Tibial nerve (tissue), 4 donors: ENCODE measurements at regions not wholly inside any gene's neighbourhood (a gene's known extent, or its start where the extent isn't known, plus 50 kb on each side); places are given as distances from the start of the nearest gene placed in this dataset.

ENCODE experiments used
- DNase-seq, 2 donors: peaks; one replicate each; pipeline ENCODE4 v3.0.0-alpha.2; 2019; ENCODE audit warnings: low spot score in 2 of 2
- H3K27ac ChIP-seq, 4 donors: fragments of 200-600 bp; sonication (generic) in 3 of 4; one replicate each; pipeline ENCODE4 v1.5.1; 2017 to 2019; ENCODE audit warnings: mild to moderate bottlenecking in 1 of 4
- H3K27me3 ChIP-seq, 2 donors: fragments of 200-600 bp; sonication (generic) in 1 of 2; one replicate each; pipeline versions ENCODE4 v1.5.1 to v1.6.0; 2017 to 2019
- H3K36me3 ChIP-seq, 3 donors: fragments of 200-600 bp; sonication (generic); one replicate each; pipeline ENCODE4 v1.5.1; 2018 to 2019
- H3K4me1 ChIP-seq, 4 donors: fragments of 200-600 bp; sonication (generic) in 3 of 4; one replicate each; pipeline ENCODE4 v1.5.1; 2017 to 2019
- H3K4me3 ChIP-seq, 4 donors: fragments of 200-600 bp; sonication (generic) in 3 of 4; one replicate each; pipeline ENCODE4 v1.5.1; 2017 to 2019; ENCODE audit warnings: mild to moderate bottlenecking in 1 of 4, moderate library complexity in 1 of 4
- H3K9me3 ChIP-seq, 4 donors: fragments of 200-600 bp; sonication (generic) in 3 of 4; one replicate each; pipeline ENCODE4 v1.5.1; 2017 to 2019
- EP300 ChIP-seq, 2 donors: sonication (generic); formaldehyde crosslinking; IDR thresholded peaks; one replicate each; pipeline ENCODE4 v1.6.1; 2017; ENCODE audit warnings: antibody characterized with exemption in 2 of 2, mild to moderate bottlenecking in 1 of 2
- POLR2A ChIP-seq, 2 donors: fragments of 450-650 bp; IDR thresholded peaks; one replicate each; pipeline ENCODE4 v1.6.1; 2017; ENCODE audit warnings: antibody characterized with exemption in 2 of 2, mild to moderate bottlenecking in 2 of 2, moderate library complexity in 2 of 2
- WGBS, 2 donors: methylation state at CpG; one replicate each; pipeline ENCODE4 v1.1.5; 2018; 5-methylcytosine and 5-hydroxymethylcytosine counted together
- TF ChIP-seq, protein P1 (sequence below), 5 experiments: fragments of 200-600 bp in 3 of 5; fragments of 450-650 bp in 2 of 5; sonication (generic) in 3 of 5; IDR thresholded peaks; one replicate each; pipeline ENCODE4 v1.5.1; 2016 to 2019; ENCODE audit warnings: antibody characterized with exemption in 5 of 5, mild to moderate bottlenecking in 3 of 5, moderate library complexity in 2 of 5

GRCh38 chr14:34075042-34075744 lies 124.3 kb upstream of the EGLN3 start:
- Histone ChIP-seq H3K4me3 (no peak overlapping the region), H3K9me3 (peaks cover 0 to 3% (median 0%) of the 10 kb centered on the region in 4 donors), H3K27me3 (no peaks in the 10 kb centered on the region), H3K27ac (no peak overlapping the region), H3K36me3 (no peaks in the 10 kb centered on the region), H3K4me1 (peaks cover 0 to 2% (median 0%) of the 10 kb centered on the region in 4 donors)
- DNase-seq, result no peak
- TF ChIP-seq POLR2A (IDR thresholded peaks at IDR 0.05), result no peak
- 41 to 50% methylated on average over 3 of the region's 3 CpGs for WGBS, 2 donors

DNA sequence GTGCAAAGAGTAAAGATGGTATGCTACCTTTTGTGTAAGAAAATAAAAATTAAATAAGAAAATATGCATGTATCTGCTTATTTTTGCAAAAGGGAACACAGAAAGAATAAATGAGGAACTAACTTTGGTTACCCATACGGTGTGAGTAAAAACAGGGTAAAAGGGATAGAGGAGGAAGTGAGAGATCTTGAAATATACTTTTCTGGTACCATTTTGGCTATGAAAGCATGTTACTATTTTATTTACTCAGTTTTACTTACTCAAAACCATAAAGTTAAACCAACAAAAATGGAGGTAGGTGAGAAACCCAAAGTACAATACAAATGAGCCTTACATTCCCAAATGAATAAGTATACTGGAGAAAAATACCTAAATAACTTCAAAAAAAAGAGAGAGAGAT lies 122.0 kb upstream of the EGLN3 start:
- WGBS, 2 donors, result 88 to 89% methylated on average over 1 of the region's 1 CpG

DNA sequence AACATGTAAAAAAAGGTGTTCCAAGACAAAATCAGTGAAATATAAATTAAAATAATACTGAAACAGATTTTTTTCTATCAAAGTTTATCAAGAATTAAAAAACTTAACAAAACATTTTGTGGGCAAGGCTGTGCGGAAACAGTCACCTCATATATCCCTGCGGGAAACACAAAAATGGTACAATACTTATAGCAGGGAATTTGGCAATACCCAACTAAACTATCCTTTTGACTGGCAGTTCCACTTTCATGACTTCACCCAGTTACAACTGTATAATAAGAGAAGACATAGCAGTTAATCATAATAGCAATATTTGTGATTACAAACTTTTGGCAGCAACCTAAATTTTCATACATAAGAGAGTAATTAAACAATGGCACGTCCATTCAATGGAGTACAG lies 121.5 kb upstream of the EGLN3 start:
- no peaks in the 10 kb centered on the region for H3K36me3 ChIP-seq
- TF ChIP-seq EP300 (IDR thresholded peaks at IDR 0.05) (no peak), POLR2A (IDR thresholded peaks at IDR 0.05) (no peak)
- TF ChIP-seq, protein P1, sequence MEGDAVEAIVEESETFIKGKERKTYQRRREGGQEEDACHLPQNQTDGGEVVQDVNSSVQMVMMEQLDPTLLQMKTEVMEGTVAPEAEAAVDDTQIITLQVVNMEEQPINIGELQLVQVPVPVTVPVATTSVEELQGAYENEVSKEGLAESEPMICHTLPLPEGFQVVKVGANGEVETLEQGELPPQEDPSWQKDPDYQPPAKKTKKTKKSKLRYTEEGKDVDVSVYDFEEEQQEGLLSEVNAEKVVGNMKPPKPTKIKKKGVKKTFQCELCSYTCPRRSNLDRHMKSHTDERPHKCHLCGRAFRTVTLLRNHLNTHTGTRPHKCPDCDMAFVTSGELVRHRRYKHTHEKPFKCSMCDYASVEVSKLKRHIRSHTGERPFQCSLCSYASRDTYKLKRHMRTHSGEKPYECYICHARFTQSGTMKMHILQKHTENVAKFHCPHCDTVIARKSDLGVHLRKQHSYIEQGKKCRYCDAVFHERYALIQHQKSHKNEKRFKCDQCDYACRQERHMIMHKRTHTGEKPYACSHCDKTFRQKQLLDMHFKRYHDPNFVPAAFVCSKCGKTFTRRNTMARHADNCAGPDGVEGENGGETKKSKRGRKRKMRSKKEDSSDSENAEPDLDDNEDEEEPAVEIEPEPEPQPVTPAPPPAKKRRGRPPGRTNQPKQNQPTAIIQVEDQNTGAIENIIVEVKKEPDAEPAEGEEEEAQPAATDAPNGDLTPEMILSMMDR (IDR thresholded peaks at IDR 0.05), result no peak
- no peak overlapping the region for H3K27ac ChIP-seq
- no peaks in the 10 kb centered on the region for H3K27me3 ChIP-seq
- H3K4me1 ChIP-seq, result peaks cover 0 to 6% (median 0%) of the 10 kb centered on the region in 4 donors
- 76 to 93% methylated on average over 3 of the region's 3 CpGs for WGBS, 2 donors
- DNase-seq, result no peak
- H3K9me3 ChIP-seq, result peaks cover 0 to 3% (median 0%) of the 10 kb centered on the region in 4 donors
- H3K4me3 ChIP-seq, result no peak overlapping the region

More for the DNA sequence above, 122.0 kb upstream of the EGLN3 start:
- Histone ChIP-seq H3K9me3 (peaks cover 0 to 3% (median 0%) of the 10 kb centered on the region in 4 donors), H3K27me3 (no peaks in the 10 kb centered on the region), H3K4me1 (peaks cover 0 to 6% (median 0%) of the 10 kb centered on the region in 4 donors), H3K36me3 (no peaks in the 10 kb centered on the region), H3K27ac (no peak overlapping the region), H3K4me3 (no peak overlapping the region)
- no peak for TF ChIP-seq EP300 (IDR thresholded peaks at IDR 0.05)
- no peak for DNase-seq

GRCh38 chr14:34070917-34071407 lies 120.1 kb upstream of the EGLN3 start:
- Histone ChIP-seq H3K4me1 (peaks cover 0 to 6% (median 0%) of the 10 kb centered on the region in 4 donors), H3K9me3 (peaks cover 0 to 3% (median 0%) of the 10 kb centered on the region in 4 donors), H3K27ac (no peak overlapping the region), H3K36me3 (no peaks in the 10 kb centered on the region), H3K4me3 (no peak overlapping the region), H3K27me3 (no peaks in the 10 kb centered on the region)
- 85 to 86% methylated on average over 3 of the region's 3 CpGs for WGBS, 2 donors
- TF ChIP-seq, protein P1 (IDR thresholded peaks at IDR 0.05), result no peak
- TF ChIP-seq POLR2A (IDR thresholded peaks at IDR 0.05) (no peak), EP300 (IDR thresholded peaks at IDR 0.05) (no peak)
- DNase-seq, result no peak

- Histone ChIP-seq H3K27me3 (no peaks in the 10 kb centered on the region), H3K27ac (no peak overlapping the region), H3K4me3 (no peak overlapping the region), H3K36me3 (no peaks in the 10 kb centered on the region), H3K9me3 (peaks cover 0 to 3% (median 0%) of the 10 kb centered on the region in 4 donors), H3K4me1 (peaks cover 0 to 6% (median 0%) of the 10 kb centered on the region in 4 donors)
- no peak for DNase-seq
- TF ChIP-seq EP300 (IDR thresholded peaks at IDR 0.05) (no peak), POLR2A (IDR thresholded peaks at IDR 0.05) (no peak)
- TF ChIP-seq, protein P1 (IDR thresholded peaks at IDR 0.05), result no peak
- 45 to 79% methylated on average over 3 of the region's 3 CpGs for WGBS, 2 donors
These were observed 119.1 kb upstream of the EGLN3 start for GRCh38 chr14:34069854-34070582.

DNA sequence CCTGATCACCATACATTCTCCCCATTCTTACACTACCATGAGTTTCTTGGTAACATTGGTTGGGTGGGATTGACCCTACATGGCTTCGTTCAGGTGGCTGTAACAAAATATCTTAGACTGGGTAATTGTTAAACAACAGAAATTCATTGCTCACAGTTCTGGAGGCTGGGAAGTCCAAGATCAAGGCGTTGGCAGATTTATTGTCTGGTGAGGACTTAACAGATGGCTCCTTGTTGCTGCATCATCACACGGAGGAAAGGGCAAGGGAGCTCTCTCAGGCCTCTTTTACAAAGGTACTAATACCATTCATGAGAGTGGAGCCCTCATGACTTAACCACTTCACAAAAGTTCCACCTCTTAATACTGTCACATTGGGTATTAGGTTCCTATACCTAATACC lies 116.7 kb upstream of the EGLN3 start:
- H3K4me3 ChIP-seq, result no peak overlapping the region
- no peaks in the 10 kb centered on the region for H3K27me3 ChIP-seq
- WGBS, 2 donors, result 76 to 77% methylated on average over 3 of the region's 3 CpGs
- H3K36me3 ChIP-seq, result no peaks in the 10 kb centered on the region
- H3K4me1 ChIP-seq, result peaks cover 0 to 10% (median 0%) of the 10 kb centered on the region in 4 donors
- no peak for DNase-seq
- TF ChIP-seq EP300 (IDR thresholded peaks at IDR 0.05), result no peak
- H3K27ac ChIP-seq, result no peak overlapping the region
- peaks cover 0 to 2% (median 0%) of the 10 kb centered on the region in 4 donors for H3K9me3 ChIP-seq
